Effector memory CD8-positive, alpha-beta T cell (primary cell): ENCODE measurements at regions not wholly inside any gene's neighbourhood (a gene's known extent, or its start where the extent isn't known, plus 50 kb on each side); places are given as distances from the start of the nearest gene placed in this dataset.

ENCODE experiments used
- ATAC-seq: fragments of 150-1000 bp; cut with Tn5 transposase; replicated peaks from 2 replicates; pipeline ENCODE4 v1.10.0; 2021; ENCODE audit warnings: mild to moderate bottlenecking, moderate library complexity
- DNase-seq, 3 experiments: peaks; one replicate each; pipeline ENCODE4 v3.0.0; 2021
- H3K27ac Mint-ChIP-seq, 2 donors: one replicate each; pipeline ENCODE4 v1.8.0; 2022; ENCODE audit warnings: mild to moderate bottlenecking in 2 of 2, mixed read lengths in 2 of 2, moderate library complexity in 2 of 2
- H3K27me3 Mint-ChIP-seq, 2 donors: one replicate each; pipeline ENCODE4 v1.8.0; 2022; ENCODE audit warnings: mixed read lengths in 2 of 2
- H3K36me3 Mint-ChIP-seq: one replicate; pipeline ENCODE4 v1.8.0; 2022; ENCODE audit warnings: mild to moderate bottlenecking, moderate library complexity, mixed read lengths; ENCODE audit not compliant: insufficient read depth
- H3K4me1 Mint-ChIP-seq, 2 donors: one replicate each; pipeline ENCODE4 v1.8.0; 2022; ENCODE audit warnings: low read depth in 2 of 2, mixed read lengths in 2 of 2
- H3K4me3 Mint-ChIP-seq, 2 donors: one replicate each; pipeline ENCODE4 v1.8.0; 2022; ENCODE audit warnings: mild to moderate bottlenecking in 2 of 2, mixed read lengths in 2 of 2, moderate library complexity in 2 of 2
- H3K9me3 Mint-ChIP-seq, 2 donors: one replicate each; pipeline ENCODE4 v1.8.0; 2022; ENCODE audit warnings: mixed read lengths in 2 of 2

GRCh38 chr5:113823696-113824095, 310.2 kb downstream of the YTHDC2 start:
- DNase-seq (no peak), ATAC-seq (no peak)
- H3K4me1 Mint-ChIP-seq, result no peaks in the 10 kb centered on the region
- H3K9me3 Mint-ChIP-seq, result peaks cover 7 to 15% of the 10 kb centered on the region in 2 donors
- H3K27ac Mint-ChIP-seq, result no peak overlapping the region
- H3K27me3 Mint-ChIP-seq, result no peaks in the 10 kb centered on the region
- no peaks in the 10 kb centered on the region for H3K36me3 Mint-ChIP-seq
- H3K4me3 Mint-ChIP-seq, result no peak overlapping the region

- no peak overlapping the region for H3K27ac Mint-ChIP-seq
These were observed 310.8 kb downstream of the YTHDC2 start for GRCh38 chr5:113824307-113824706.

GRCh38 chr5:113825176-113825575, 311.7 kb downstream of the YTHDC2 start:
- ATAC-seq (no peak), DNase-seq (no peak)

More at GRCh38 chr5:113824307-113824706, 310.8 kb downstream of the YTHDC2 start:
- DNase-seq (no peak), ATAC-seq (no peak)
- H3K4me1 Mint-ChIP-seq, result no peaks in the 10 kb centered on the region
- H3K4me3 Mint-ChIP-seq, result no peak overlapping the region
- H3K36me3 Mint-ChIP-seq, result no peaks in the 10 kb centered on the region
- H3K27me3 Mint-ChIP-seq, result no peaks in the 10 kb centered on the region
- peaks cover 7 to 15% of the 10 kb centered on the region in 2 donors for H3K9me3 Mint-ChIP-seq

GRCh38 chr5:113846941-113847340, 333.4 kb downstream of the YTHDC2 start:
- Mint-ChIP-seq H3K4me3 (no peak overlapping the region), H3K4me1 (no peaks in the 10 kb centered on the region), H3K27ac (no peak overlapping the region), H3K27me3 (no peaks in the 10 kb centered on the region), H3K9me3 (peaks cover 3 to 8% of the 10 kb centered on the region in 2 donors), H3K36me3 (no peaks in the 10 kb centered on the region)
- ATAC-seq (no peak), DNase-seq (no peak)

More at GRCh38 chr5:113825176-113825575, 311.7 kb downstream of the YTHDC2 start:
- no peaks in the 10 kb centered on the region for H3K36me3 Mint-ChIP-seq
- H3K9me3 Mint-ChIP-seq, result peaks cover 7 to 15% of the 10 kb centered on the region in 2 donors
- H3K27ac Mint-ChIP-seq, result no peak overlapping the region
- no peak overlapping the region for H3K4me3 Mint-ChIP-seq
- H3K27me3 Mint-ChIP-seq, result no peaks in the 10 kb centered on the region
- H3K4me1 Mint-ChIP-seq, result no peaks in the 10 kb centered on the region

GRCh38 chr5:113864437-113864836, 350.9 kb downstream of the YTHDC2 start:
- Mint-ChIP-seq H3K27ac (no peak overlapping the region), H3K4me3 (no peak overlapping the region), H3K36me3 (no peaks in the 10 kb centered on the region), H3K9me3 (peaks cover 0 to 7% of the 10 kb centered on the region in 2 donors), H3K4me1 (no peaks in the 10 kb centered on the region), H3K27me3 (no peaks in the 10 kb centered on the region)
- DNase-seq (no peak), ATAC-seq (no peak)

- Mint-ChIP-seq H3K9me3 (peaks cover 0 to 7% of the 10 kb centered on the region in 2 donors), H3K4me3 (no peak overlapping the region), H3K27ac (no peak overlapping the region), H3K36me3 (no peaks in the 10 kb centered on the region), H3K4me1 (no peaks in the 10 kb centered on the region), H3K27me3 (no peaks in the 10 kb centered on the region)
- DNase-seq (no peak), ATAC-seq (no peak)
These were observed 353.3 kb downstream of the YTHDC2 start for GRCh38 chr5:113866763-113867162.

GRCh38 chr5:113869611-113870010, 356.1 kb downstream of the YTHDC2 start:
- no peak overlapping the region for H3K4me3 Mint-ChIP-seq
- H3K9me3 Mint-ChIP-seq, result peaks cover 0 to 8% of the 10 kb centered on the region in 2 donors
- ATAC-seq, result no peak
- no peak for DNase-seq
- no peaks in the 10 kb centered on the region for H3K36me3 Mint-ChIP-seq
- H3K4me1 Mint-ChIP-seq, result no peaks in the 10 kb centered on the region
- no peak overlapping the region for H3K27ac Mint-ChIP-seq
- no peaks in the 10 kb centered on the region for H3K27me3 Mint-ChIP-seq

GRCh38 chr5:113871972-113872371, 358.5 kb downstream of the YTHDC2 start:
- Mint-ChIP-seq H3K27me3 (no peaks in the 10 kb centered on the region), H3K36me3 (no peaks in the 10 kb centered on the region)
- DNase-seq, result no peak

GRCh38 chr5:113875096-113875495, 361.6 kb downstream of the YTHDC2 start:
- Mint-ChIP-seq H3K9me3 (peaks cover 6 to 7% of the 10 kb centered on the region in 2 donors), H3K27ac (no peak overlapping the region), H3K27me3 (no peaks in the 10 kb centered on the region), H3K4me1 (no peaks in the 10 kb centered on the region), H3K4me3 (no peak overlapping the region), H3K36me3 (no peaks in the 10 kb centered on the region)
- DNase-seq (no peak), ATAC-seq (no peak)

More at GRCh38 chr5:113871972-113872371, 358.5 kb downstream of the YTHDC2 start:
- Mint-ChIP-seq H3K4me3 (no peak overlapping the region), H3K27ac (no peak overlapping the region), H3K9me3 (peaks cover 0 to 8% of the 10 kb centered on the region in 2 donors), H3K4me1 (no peaks in the 10 kb centered on the region)
- ATAC-seq, result no peak

GRCh38 chr5:113891491-113891890, 378.0 kb downstream of the YTHDC2 start:
- Mint-ChIP-seq H3K36me3 (no peaks in the 10 kb centered on the region), H3K9me3 (peaks cover 0 to 3% of the 10 kb centered on the region in 2 donors), H3K27me3 (no peaks in the 10 kb centered on the region), H3K4me3 (no peak overlapping the region), H3K4me1 (no peaks in the 10 kb centered on the region), H3K27ac (no peak overlapping the region)
- DNase-seq (no peak), ATAC-seq (no peak)

- Mint-ChIP-seq H3K36me3 (no peaks in the 10 kb centered on the region), H3K4me3 (no peak overlapping the region), H3K27ac (no peak overlapping the region), H3K4me1 (no peaks in the 10 kb centered on the region), H3K27me3 (no peaks in the 10 kb centered on the region), H3K9me3 (peaks cover 4 to 10% of the 10 kb centered on the region in 2 donors)
- ATAC-seq (no peak), DNase-seq (no peak)
These were observed 383.3 kb downstream of the YTHDC2 start for GRCh38 chr5:113896789-113897188.

- no peaks in the 10 kb centered on the region for H3K36me3 Mint-ChIP-seq
- no peak overlapping the region for H3K4me3 Mint-ChIP-seq
- H3K9me3 Mint-ChIP-seq, result peaks cover 5 to 10% of the 10 kb centered on the region in 2 donors
- no peaks in the 10 kb centered on the region for H3K27me3 Mint-ChIP-seq
- ATAC-seq (no peak), DNase-seq (no peak)
- no peak overlapping the region for H3K27ac Mint-ChIP-seq
- no peaks in the 10 kb centered on the region for H3K4me1 Mint-ChIP-seq
These were observed 384.3 kb downstream of the YTHDC2 start for GRCh38 chr5:113897748-113898147.

- Mint-ChIP-seq H3K27me3 (no peaks in the 10 kb centered on the region), H3K4me3 (no peak overlapping the region), H3K36me3 (no peaks in the 10 kb centered on the region), H3K27ac (no peak overlapping the region), H3K9me3 (peaks cover 5 to 10% of the 10 kb centered on the region in 2 donors), H3K4me1 (no peaks in the 10 kb centered on the region)
- ATAC-seq, result no peak
- no peak for DNase-seq
These were observed 386.6 kb downstream of the YTHDC2 start for GRCh38 chr5:113900141-113900540.

GRCh38 chr5:113900816-113901215, 387.3 kb downstream of the YTHDC2 start:
- no peak for DNase-seq
- ATAC-seq, result no peak
- Mint-ChIP-seq H3K4me1 (no peaks in the 10 kb centered on the region), H3K27me3 (no peaks in the 10 kb centered on the region), H3K4me3 (no peak overlapping the region), H3K27ac (no peak overlapping the region), H3K36me3 (no peaks in the 10 kb centered on the region), H3K9me3 (peaks cover 5 to 10% of the 10 kb centered on the region in 2 donors)

- no peaks in the 10 kb centered on the region for H3K27me3 Mint-ChIP-seq
- H3K4me3 Mint-ChIP-seq, result no peak overlapping the region
- ATAC-seq (no peak), DNase-seq (no peak)
- H3K9me3 Mint-ChIP-seq, result peaks cover 5 to 10% of the 10 kb centered on the region in 2 donors
- no peaks in the 10 kb centered on the region for H3K4me1 Mint-ChIP-seq
- H3K27ac Mint-ChIP-seq, result no peak overlapping the region
- H3K36me3 Mint-ChIP-seq, result no peaks in the 10 kb centered on the region
These were observed 388.2 kb downstream of the YTHDC2 start for GRCh38 chr5:113901718-113902117.
